Central memory CD8-positive, alpha-beta T cell (primary cell): ENCODE measurements at regions not wholly inside any gene's neighbourhood (a gene's known extent, or its start where the extent isn't known, plus 50 kb on each side); places are given as distances from the start of the nearest gene placed in this dataset.

Experiments
- ATAC-seq: fragments of 150-1000 bp; cut with Tn5 transposase; replicated peaks from 2 replicates; pipeline ENCODE4 v1.10.0; 2022; ENCODE audit warnings: mild to moderate bottlenecking, moderate FRiP score, moderate number of reproducible peaks; ENCODE audit not compliant: poor library complexity, severe bottlenecking; ENCODE audit errors: extremely low read depth
- DNase-seq, 2 donors: peaks; one replicate each; pipeline ENCODE4 v3.0.0; 2021; ENCODE audit warnings: low spot score in 2 of 2
- H3K27ac Mint-ChIP-seq: one replicate; pipeline ENCODE4 v1.8.0; 2022; ENCODE audit warnings: low read depth, mild to moderate bottlenecking, moderate library complexity, mixed read lengths
- H3K27me3 Mint-ChIP-seq: one replicate; pipeline ENCODE4 v1.8.0; 2022; ENCODE audit warnings: mixed read lengths
- H3K36me3 Mint-ChIP-seq: one replicate; pipeline ENCODE4 v1.8.0; 2022; ENCODE audit warnings: mild to moderate bottlenecking, moderate library complexity, mixed read lengths; ENCODE audit not compliant: insufficient read depth
- H3K4me1 Mint-ChIP-seq: one replicate; pipeline ENCODE4 v1.8.0; 2022; ENCODE audit warnings: mixed read lengths
- H3K4me3 Mint-ChIP-seq: one replicate; pipeline ENCODE4 v1.8.0; 2022; ENCODE audit warnings: mild to moderate bottlenecking, moderate library complexity, mixed read lengths
- H3K9me3 Mint-ChIP-seq: one replicate; pipeline ENCODE4 v1.8.0; 2022; ENCODE audit warnings: mixed read lengths

DNA sequence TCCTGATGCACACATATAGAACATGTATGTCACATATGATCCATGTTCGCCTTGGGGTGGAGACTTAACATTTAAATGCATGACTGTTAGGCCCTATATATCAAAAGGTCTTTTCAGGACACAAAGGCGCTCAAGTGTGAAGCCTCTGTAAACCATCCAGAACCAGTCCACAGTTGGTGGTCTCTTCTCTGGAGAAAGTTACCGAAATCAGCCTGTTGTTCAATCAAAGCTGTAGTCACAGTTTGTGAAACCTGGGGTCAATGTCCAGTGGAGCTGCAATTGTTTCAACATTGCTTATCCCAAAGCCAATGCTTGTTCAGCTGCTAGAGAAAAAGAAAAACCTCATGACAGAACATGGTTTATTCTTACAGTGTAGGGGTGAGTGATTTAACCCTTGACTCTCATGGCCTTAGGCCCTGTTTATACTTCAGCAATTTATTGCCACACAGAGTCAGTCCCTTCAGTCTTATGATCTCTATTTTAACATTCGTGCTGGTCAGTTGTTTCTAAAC is 193.6 kb upstream of the CST7 start:
- DNase-seq = no peak
- H3K27me3 Mint-ChIP-seq = peaks cover 50% of the 10 kb centered on the region
- no peak overlapping the region for H3K27ac Mint-ChIP-seq
- H3K4me1 Mint-ChIP-seq = no peaks in the 10 kb centered on the region
- H3K36me3 Mint-ChIP-seq = no peaks in the 10 kb centered on the region
- no peak for ATAC-seq
- no peak overlapping the region for H3K4me3 Mint-ChIP-seq
- H3K9me3 Mint-ChIP-seq = no peaks in the 10 kb centered on the region

DNA sequence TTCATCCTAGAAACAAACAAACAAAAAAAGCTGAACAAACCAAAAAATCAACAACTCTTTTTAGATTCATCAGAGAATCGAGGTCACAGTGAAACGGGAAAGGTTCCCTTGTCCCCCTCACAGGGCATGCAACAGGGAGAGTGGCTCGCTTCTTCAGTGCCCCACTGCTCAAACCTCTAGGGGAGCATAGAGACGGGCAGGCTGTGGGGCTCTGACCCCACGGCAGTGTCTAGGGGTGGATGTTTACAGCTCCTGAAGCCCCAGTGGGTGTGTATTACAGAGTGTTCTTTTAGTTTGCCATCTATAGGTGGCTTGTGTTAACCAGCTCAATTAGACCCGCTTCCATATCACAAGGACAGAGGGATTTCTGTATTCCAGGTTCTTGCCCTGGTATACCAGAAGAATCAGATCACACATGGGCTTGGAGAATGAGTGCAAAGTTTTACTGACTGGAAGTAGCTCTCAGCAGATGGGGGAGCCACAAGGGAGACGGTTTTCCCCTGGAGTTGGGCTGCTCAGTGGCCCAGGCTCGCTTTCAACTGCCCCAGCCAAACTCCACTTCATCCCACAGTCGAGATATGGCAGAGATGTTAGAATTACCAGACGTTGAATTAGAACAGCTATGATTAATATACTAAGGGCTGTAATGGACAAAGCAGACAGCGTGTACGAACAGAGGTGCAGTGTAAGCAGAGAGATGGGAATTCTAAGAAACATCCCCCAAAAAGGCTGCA is 192.6 kb upstream of the CST7 start:
- Mint-ChIP-seq H3K27ac (no peak overlapping the region), H3K4me3 (no peak overlapping the region), H3K27me3 (peaks cover 44% of the 10 kb centered on the region), H3K4me1 (no peaks in the 10 kb centered on the region), H3K36me3 (no peaks in the 10 kb centered on the region), H3K9me3 (no peaks in the 10 kb centered on the region)
- DNase-seq = no peak
- ATAC-seq = no peak

DNA sequence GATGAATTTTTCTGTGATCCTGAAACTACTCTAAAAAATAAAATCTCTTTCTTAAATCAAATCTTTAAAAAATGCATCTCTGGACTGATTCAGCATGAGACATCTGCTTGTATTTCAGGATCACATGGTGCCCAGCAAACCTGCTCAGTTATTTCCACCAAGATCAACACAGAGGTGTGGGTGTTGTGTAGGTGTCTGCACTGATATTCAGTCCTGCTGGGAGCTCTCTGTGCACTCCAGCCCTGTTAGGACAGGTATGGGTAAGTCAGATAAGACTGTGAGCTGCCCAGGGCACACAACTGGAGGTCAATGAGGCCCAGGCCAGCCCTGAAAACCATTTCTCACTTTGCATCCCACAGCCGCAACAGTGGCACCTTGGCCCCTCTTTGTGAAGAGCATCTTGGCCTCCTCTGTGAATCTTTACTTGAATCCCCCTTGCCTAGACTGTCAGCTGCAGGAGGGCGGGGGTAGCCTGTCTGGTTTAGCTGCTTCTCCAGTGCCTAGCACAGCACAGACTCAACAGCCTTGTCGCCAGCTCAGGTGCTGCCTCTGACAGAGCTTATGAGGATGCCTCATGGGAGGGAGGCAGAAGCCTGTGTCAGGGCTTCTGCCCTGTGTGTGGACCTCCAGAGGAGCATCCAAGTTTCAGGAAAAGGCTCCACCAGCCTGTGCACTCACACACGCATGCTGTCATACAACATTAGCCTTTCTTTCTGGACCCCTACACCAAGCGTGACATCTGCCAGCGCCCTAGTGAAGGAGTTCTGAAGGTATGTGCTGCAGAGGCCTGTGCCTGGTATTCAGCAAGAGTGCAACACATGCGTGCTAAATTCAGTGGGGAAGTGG is 187.6 kb upstream of the CST7 start:
- Mint-ChIP-seq H3K27ac (no peak overlapping the region), H3K27me3 (peaks cover 63% of the 10 kb centered on the region), H3K4me1 (no peaks in the 10 kb centered on the region), H3K36me3 (no peaks in the 10 kb centered on the region), H3K9me3 (no peaks in the 10 kb centered on the region), H3K4me3 (no peak overlapping the region)
- ATAC-seq = no peak
- DNase-seq = no peak

DNA sequence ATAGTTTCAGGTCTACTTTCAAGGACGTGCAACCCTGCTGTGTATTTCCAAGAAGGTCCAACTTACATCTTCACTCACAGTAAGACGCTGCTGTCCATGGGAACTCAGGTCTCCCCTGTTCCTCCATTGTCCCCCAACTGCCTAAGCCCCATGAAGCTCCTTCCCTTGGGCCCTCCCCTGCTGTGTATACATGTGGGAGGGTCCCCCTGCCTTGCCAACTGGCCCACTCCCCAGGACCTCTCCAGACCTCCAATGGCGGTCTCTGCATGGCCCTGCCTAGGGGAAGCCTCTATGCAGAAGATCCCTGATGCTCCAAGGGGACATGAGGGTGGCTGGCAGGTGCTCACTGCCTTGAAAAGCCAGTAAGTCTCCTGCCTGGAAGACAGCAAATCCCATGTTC is 186.7 kb upstream of the CST7 start:
- peak overlapping the region; percentile 30 for H3K27ac Mint-ChIP-seq
- no peak for ATAC-seq
- no peaks in the 10 kb centered on the region for H3K36me3 Mint-ChIP-seq
- H3K4me3 Mint-ChIP-seq = no peak overlapping the region
- H3K9me3 Mint-ChIP-seq = no peaks in the 10 kb centered on the region
- no peaks in the 10 kb centered on the region for H3K4me1 Mint-ChIP-seq
- peaks cover 54% of the 10 kb centered on the region for H3K27me3 Mint-ChIP-seq
- no peak for DNase-seq

DNA sequence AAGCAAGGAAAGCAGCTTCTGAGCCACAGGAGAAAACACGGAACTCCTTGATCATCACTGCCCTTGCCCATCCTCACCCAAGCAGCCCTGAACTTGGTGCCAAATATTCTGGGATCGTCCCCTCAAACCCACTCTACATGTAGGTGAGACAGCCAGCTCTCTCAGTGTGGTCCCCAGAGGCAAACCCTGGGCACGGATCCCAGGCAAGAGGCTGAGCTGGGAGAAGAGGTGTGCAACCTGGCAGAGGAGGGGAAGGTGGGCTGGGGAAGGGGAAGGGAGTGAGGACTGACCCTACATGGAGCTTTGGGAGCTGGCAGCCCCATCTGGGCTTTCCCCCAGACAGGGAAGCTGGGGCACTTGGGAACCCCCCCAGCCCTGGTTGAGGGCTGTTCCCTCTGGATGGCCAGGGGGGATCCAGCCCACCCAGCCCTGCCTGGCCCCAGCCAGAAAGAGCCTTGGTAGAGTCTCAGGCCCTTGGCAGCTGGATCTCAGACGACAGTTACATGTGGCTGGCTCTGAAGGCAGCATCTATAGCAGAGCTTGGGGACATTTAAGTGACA is 186.2 kb upstream of the CST7 start:
- peak overlapping the region; percentile 30 for H3K27ac Mint-ChIP-seq
- H3K27me3 Mint-ChIP-seq = peaks cover 52% of the 10 kb centered on the region
- ATAC-seq (no peak), DNase-seq (no peak)
- no peak overlapping the region for H3K4me3 Mint-ChIP-seq
- no peaks in the 10 kb centered on the region for H3K36me3 Mint-ChIP-seq
- no peaks in the 10 kb centered on the region for H3K4me1 Mint-ChIP-seq
- no peaks in the 10 kb centered on the region for H3K9me3 Mint-ChIP-seq

DNA sequence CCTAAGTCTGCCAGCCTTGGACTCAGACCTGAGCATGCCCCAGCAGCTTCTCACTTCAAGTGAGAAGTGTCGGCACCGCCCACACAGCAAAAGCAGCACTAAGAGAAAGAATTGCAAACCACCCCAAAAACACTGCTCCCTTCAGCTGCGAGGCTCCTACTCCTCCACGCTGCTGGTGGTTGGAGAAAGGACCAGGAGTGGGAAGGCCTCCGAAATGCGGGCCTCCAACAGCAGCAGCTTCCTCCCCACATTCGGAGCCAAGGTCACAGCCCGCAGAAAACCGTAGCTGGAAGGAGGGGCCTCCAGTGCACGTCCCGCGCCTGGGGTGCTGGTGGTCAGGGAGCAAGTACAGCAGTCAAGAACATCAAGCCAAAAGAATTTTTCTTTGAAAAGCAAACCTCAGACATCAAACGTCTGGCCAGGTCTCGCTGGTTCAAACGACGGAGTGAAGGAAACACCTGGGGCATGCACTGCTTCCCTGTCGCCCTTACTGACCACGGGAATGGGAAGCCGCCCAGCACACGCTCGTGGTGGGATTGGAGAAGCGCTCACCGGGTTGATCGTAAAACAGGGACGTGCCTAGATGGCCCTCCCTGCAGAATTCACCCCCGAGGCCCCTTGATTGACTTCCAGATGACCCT is 185.6 kb upstream of the CST7 start:
- no peak overlapping the region for H3K27ac Mint-ChIP-seq
- ATAC-seq = no peak
- no peaks in the 10 kb centered on the region for H3K4me1 Mint-ChIP-seq
- H3K36me3 Mint-ChIP-seq = no peaks in the 10 kb centered on the region
- DNase-seq = no peak
- no peak overlapping the region for H3K4me3 Mint-ChIP-seq
- peaks cover 52% of the 10 kb centered on the region for H3K27me3 Mint-ChIP-seq
- H3K9me3 Mint-ChIP-seq = no peaks in the 10 kb centered on the region

DNA sequence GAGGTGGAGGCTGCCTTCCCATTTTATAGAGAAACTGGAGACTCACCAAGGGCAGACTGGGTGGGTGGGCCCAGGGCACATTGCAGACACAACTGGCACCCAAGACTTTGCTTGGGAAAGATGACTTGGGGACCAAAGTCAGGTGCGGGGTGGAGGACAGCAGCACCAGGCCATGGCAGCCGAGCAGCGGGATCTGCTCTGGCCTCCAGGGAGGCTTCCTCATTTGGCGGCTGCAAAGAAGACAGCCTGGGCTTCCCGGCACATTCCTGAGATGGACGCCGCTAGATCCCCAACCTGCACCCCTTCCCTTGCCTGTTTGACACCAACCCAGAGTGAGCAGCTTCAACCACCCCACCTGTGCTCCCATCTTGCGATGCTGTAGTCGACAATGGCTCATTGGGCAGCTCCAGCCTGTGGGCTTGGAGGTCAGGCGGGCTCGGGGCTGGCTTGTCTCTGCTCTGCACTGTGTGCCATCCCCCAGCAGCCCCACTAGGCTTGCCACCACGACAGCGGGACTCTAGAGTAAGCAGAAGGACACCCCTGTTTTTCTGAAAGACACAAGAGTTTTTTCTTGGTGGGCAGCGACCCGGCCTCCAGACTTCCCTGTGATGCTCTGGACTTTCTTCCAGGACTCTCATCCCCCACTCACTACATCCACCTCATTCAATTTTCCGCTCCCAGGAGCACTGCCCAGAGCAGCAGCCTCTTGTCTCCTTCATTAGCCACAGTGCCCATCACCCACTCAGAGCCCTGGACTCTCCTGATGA is 184.9 kb upstream of the CST7 start:
- Mint-ChIP-seq H3K27me3 (peaks cover 53% of the 10 kb centered on the region), H3K4me3 (no peak overlapping the region), H3K36me3 (no peaks in the 10 kb centered on the region), H3K27ac (no peak overlapping the region), H3K4me1 (no peaks in the 10 kb centered on the region), H3K9me3 (no peaks in the 10 kb centered on the region)
- ATAC-seq (no peak), DNase-seq (no peak)

DNA sequence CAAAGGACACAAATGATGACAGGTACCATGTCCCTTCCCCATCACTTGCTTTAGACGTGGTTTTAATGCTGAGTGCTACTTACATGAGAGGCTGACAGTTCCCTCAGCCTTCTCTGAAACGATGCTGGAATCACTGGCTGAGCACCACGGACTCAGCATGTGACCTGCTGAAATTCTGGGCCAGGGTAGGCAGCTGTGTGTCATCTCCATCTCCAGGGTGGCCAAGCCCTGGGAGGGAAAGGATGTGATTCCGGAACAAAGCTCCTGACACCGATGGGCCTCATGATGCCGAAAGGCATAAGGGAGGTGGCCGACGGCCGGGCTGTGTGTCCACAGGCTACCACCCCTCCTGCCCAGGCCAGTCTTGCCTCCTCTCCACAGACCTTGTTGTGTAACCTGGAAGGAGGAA is 184.3 kb upstream of the CST7 start:
- H3K27me3 Mint-ChIP-seq = peaks cover 57% of the 10 kb centered on the region
- H3K36me3 Mint-ChIP-seq = no peaks in the 10 kb centered on the region
- no peak overlapping the region for H3K4me3 Mint-ChIP-seq
- H3K9me3 Mint-ChIP-seq = no peaks in the 10 kb centered on the region
- no peak for ATAC-seq
- H3K27ac Mint-ChIP-seq = no peak overlapping the region
- no peaks in the 10 kb centered on the region for H3K4me1 Mint-ChIP-seq
- no peak for DNase-seq

DNA sequence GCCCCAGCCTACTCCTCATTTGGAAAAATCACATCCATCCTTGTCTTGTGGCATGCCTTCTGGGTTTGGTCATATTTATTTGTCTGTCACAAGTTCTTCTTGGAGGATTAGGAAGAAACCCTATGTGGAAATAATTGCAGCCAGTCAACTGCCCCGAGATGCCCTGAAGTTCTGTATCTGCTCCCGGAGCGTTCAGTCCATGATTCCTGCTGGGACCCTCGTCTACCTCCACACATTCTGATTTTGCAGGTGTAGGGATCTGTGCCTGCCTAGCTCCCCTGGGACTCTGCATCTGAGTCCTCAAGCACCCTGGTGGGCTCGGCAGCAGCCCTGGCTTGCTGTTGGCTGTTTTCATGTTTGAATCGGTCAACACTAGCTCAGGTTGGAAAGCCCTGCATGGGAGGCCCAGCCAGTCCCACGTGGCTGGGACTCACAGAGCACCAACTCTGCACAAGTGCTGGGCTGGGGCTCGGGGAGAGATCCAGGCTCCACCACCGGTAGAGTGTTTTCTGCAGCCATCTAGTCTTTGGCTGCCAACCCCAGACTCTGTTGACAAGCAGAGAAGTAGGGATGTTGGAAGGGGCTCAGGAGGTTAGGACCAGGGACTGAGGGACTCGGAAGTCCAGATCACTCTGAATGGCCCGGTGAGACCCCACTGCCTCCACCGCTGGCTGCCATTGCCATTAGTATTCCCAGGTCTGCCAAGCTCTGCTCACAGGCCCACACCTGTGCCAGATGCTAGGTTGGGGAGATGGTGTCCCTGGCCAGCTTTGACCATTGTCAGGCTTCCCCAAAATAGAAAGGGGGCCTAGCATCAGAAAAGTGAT is 183.5 kb upstream of the CST7 start:
- Mint-ChIP-seq H3K4me1 (no peaks in the 10 kb centered on the region), H3K36me3 (no peaks in the 10 kb centered on the region), H3K4me3 (no peak overlapping the region), H3K9me3 (no peaks in the 10 kb centered on the region), H3K27me3 (peaks cover 63% of the 10 kb centered on the region), H3K27ac (no peak overlapping the region)
- ATAC-seq = no peak
- no peak for DNase-seq

DNA sequence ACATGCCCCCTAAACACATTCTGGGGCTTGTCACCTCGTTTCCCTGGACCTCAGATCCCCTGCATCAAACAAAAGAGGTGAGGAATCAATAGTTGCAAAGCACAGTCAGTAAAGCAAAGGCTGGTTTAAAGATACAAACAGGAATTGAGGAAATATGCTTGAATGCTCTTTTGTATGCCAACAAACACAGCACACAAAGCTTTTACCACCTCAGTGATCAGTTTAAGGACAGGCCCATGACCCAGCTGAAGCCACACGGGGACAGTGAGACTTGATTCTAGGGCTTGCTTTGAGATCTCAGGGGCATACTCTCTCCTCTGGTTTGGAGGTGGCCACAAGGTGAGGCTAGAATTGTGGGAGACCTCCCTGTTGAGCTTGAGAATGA is 182.9 kb upstream of the CST7 start:
- peaks cover 67% of the 10 kb centered on the region for H3K27me3 Mint-ChIP-seq
- DNase-seq = no peak
- no peak for ATAC-seq
- H3K4me1 Mint-ChIP-seq = no peaks in the 10 kb centered on the region
- no peaks in the 10 kb centered on the region for H3K9me3 Mint-ChIP-seq
- no peak overlapping the region for H3K4me3 Mint-ChIP-seq
- no peaks in the 10 kb centered on the region for H3K36me3 Mint-ChIP-seq
- H3K27ac Mint-ChIP-seq = no peak overlapping the region

DNA sequence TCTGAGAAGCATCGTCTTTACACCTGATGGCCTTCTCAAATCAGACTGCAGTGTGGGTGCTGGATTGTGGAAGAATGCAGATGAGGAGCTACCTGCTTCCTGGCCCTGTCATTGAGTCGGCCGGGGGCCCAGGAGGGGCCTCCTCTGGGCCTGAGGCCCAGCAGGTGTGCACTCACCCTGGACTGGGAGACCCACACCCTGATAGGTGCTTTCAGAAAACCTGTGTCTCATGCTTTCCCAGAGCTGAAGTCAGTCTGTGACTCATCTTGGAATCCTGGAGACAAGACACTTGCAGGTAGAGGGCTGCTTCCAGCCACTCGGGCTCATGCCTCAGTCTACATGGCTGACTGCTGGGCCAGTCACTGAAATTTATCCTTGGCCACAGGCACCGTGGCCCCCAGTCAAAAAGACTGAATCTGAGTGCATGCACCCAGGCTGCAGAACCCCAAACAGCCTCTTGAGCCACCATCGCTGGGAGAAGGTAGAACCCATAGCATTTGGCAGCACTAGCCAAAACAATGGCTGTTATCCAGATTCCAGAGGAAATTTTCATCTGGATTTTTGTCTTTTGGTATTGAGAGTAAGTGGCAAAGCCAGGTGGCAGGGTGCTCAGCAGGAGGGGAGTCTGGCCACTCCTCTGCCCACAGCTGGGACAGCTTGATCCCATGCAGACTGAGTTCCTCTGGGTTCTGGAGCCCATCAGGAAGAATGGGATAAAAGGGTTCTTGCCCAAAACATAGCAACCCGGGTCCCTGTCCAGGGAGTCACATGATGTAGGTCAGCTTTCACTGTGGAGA is 182.0 kb upstream of the CST7 start:
- Mint-ChIP-seq H3K4me3 (no peak overlapping the region), H3K27ac (no peak overlapping the region), H3K4me1 (no peaks in the 10 kb centered on the region), H3K9me3 (no peaks in the 10 kb centered on the region), H3K27me3 (peaks cover 75% of the 10 kb centered on the region), H3K36me3 (no peaks in the 10 kb centered on the region)
- ATAC-seq (no peak), DNase-seq (no peak)
